ENCODE measurements at regions not wholly inside any gene's neighbourhood (a gene's known extent, or its start where the extent isn't known, plus 50 kb on each side); places are given as distances from the start of the nearest gene placed in this dataset.
"Not testable (repeated sequence)": the region's sequence is repeated elsewhere in the genome, so short reads cannot be mapped to it uniquely, and the experiment has no call there.

DNA sequence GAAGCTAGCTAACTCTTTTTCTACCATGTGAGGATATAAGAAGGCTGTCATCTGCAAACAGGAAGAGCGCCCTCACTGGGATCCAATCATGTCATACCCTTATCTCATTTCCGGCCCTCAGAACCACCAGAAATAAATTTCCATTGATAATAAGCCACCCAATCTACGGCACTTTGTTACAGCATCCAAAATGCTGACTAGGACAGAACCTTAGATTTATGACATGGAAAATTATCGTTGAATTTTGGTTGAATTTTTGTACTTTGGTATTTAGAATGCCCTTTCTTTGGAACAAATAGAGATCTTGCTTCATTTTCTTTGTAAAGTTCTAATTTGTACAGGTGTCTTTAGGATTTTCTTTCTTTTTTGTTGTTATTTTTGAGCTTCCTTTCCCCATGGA, 53.3 kb upstream of the CYLC2 start:
- no peak overlapping the region for H3K4me3 ChIP-seq (ENCODE audit: insufficient read length, low read depth)
- H3K36me3 ChIP-seq (ENCODE audit: insufficient read depth, insufficient read length, low read length), result no peaks in the 10 kb centered on the region
- no peaks in the 10 kb centered on the region for H3K4me1 ChIP-seq (ENCODE audit: insufficient read depth, insufficient read length)
- DNase-seq (ENCODE audit: low read depth, low spot score), result no peak
- H3K9ac ChIP-seq (ENCODE audit: insufficient read length, low read depth), result no peak overlapping the region
- TF ChIP-seq YY1 (IDR thresholded peaks at IDR 0.05; ENCODE audit: insufficient read depth, insufficient read length) (no peak), ZNF274 (IDR thresholded peaks at IDR 0.05; ENCODE audit: low read depth, low read length) (no peak), SUZ12 (IDR thresholded peaks at IDR 0.05; ENCODE audit: extremely low read depth, insufficient read depth, insufficient read length) (no peak)
- no peaks in the 10 kb centered on the region for H3K27me3 ChIP-seq (ENCODE audit: insufficient read depth, insufficient read length)
- H3K9me3 ChIP-seq (ENCODE audit: insufficient read depth, low read length), result no peaks in the 10 kb centered on the region

DNA sequence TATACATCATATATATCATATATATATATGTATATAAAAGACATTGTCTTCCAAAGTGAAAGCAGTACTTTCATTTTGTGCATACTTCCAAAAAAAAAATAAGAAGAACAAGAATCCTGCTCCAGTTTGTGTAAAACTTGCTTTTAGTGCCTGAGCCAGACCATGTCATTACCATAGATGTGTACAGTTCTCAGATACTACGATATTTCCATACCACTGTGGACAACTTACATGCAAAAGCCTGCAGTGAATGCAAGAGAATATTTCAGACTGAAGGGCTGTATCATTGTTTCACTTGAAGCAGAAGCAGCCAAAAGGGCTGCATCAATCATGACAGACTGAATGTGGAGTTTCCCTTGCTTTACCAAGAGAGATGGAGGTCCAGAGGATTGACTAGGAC, 72.6 kb upstream of the CYLC2 start:
- no peaks in the 10 kb centered on the region for H3K9me3 ChIP-seq (ENCODE audit: insufficient read depth, low read length)
- no peak overlapping the region for H3K9ac ChIP-seq (ENCODE audit: insufficient read length, low read depth)
- TF ChIP-seq YY1 (IDR thresholded peaks at IDR 0.05; ENCODE audit: insufficient read depth, insufficient read length) (no peak), ZNF274 (IDR thresholded peaks at IDR 0.05; ENCODE audit: low read depth, low read length) (no peak), SUZ12 (IDR thresholded peaks at IDR 0.05; ENCODE audit: extremely low read depth, insufficient read depth, insufficient read length) (no peak)
- no peaks in the 10 kb centered on the region for H3K36me3 ChIP-seq (ENCODE audit: insufficient read depth, insufficient read length, low read length)
- H3K4me1 ChIP-seq (ENCODE audit: insufficient read depth, insufficient read length), result no peaks in the 10 kb centered on the region
- no peak overlapping the region for H3K4me3 ChIP-seq (ENCODE audit: insufficient read length, low read depth)
- no peak for DNase-seq (ENCODE audit: low read depth, low spot score)
- H3K27me3 ChIP-seq (ENCODE audit: insufficient read depth, insufficient read length), result no peaks in the 10 kb centered on the region

DNA sequence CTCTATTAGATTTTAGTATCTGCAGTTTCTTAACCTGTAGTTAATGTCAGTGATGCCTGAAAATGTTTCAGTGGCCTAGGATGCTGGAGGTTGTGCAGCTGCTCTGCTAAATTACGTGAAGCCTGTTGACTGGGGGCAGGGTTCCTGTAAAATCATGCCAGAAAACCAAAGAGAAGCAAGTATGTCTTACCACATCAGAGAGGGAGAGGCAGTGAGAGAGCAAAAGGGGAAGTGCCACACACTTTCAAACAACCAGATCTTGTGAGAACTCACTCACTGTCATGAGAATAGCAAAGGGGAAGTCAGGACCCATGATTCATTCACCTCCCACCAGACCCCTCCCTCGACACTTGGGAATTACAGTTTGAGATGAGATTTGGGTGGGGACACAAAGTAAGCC, 83.9 kb upstream of the CYLC2 start:
- TF ChIP-seq SUZ12 (IDR thresholded peaks at IDR 0.05; ENCODE audit: extremely low read depth, insufficient read depth, insufficient read length) (no peak), YY1 (IDR thresholded peaks at IDR 0.05; ENCODE audit: insufficient read depth, insufficient read length) (no peak), ZNF274 (IDR thresholded peaks at IDR 0.05; ENCODE audit: low read depth, low read length) (no peak)
- Histone ChIP-seq H3K27me3 (ENCODE audit: insufficient read depth, insufficient read length) (no peaks in the 10 kb centered on the region), H3K36me3 (ENCODE audit: insufficient read depth, insufficient read length, low read length) (no peaks in the 10 kb centered on the region), H3K9ac (ENCODE audit: insufficient read length, low read depth) (no peak overlapping the region), H3K4me3 (ENCODE audit: insufficient read length, low read depth) (no peak overlapping the region), H3K4me1 (ENCODE audit: insufficient read depth, insufficient read length) (no peaks in the 10 kb centered on the region), H3K9me3 (ENCODE audit: insufficient read depth, low read length) (no peaks in the 10 kb centered on the region)
- no peak for DNase-seq (ENCODE audit: low read depth, low spot score)

DNA sequence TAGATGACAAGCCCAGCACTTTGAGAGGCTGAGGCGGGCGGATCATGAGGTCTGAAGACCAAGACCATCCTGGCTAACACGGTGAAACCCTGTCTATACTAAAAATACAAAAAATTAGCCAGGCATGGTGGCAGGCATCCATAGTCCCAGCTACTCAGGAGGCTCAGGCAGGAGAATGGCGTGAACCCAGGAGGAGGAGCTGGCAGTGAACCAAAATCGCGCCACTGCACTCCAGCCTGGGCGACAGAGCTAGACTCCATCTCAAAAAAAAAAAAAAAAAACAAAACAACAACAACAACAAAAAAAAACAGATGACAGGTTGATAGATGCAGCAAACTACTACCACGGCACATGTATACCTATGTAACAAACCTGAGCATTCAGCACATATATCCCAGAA, 89.3 kb upstream of the CYLC2 start:
- not testable (repeated sequence) for H3K4me3 ChIP-seq (ENCODE audit: insufficient read length, low read depth); DNase-seq (ENCODE audit: low read depth, low spot score); H3K27me3 ChIP-seq (ENCODE audit: insufficient read depth, insufficient read length)

DNA sequence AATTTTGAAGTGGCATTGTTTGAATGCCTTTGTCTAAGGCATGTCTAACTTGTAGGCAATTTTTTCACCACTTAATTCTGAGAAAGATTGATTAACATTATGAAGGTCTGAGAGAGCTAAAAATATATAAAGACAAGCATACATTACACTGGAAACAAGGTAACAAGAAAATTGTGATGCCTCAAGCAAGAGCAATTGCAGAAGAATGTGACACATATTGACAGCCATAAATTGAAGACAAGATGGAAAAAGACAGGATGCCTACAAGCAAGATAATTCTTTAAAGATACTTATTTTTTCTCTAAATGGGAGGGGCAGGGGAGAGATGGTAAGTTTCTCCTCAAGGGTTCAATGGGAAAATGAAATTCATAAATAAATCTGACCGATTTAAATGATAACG, 103.1 kb upstream of the CYLC2 start:
- no peaks in the 10 kb centered on the region for H3K4me1 ChIP-seq (ENCODE audit: insufficient read depth, insufficient read length)
- TF ChIP-seq SUZ12 (IDR thresholded peaks at IDR 0.05; ENCODE audit: extremely low read depth, insufficient read depth, insufficient read length) (no peak), ZNF274 (IDR thresholded peaks at IDR 0.05; ENCODE audit: low read depth, low read length) (no peak), YY1 (IDR thresholded peaks at IDR 0.05; ENCODE audit: insufficient read depth, insufficient read length) (no peak)
- no peak overlapping the region for H3K4me3 ChIP-seq (ENCODE audit: insufficient read length, low read depth)
- no peak overlapping the region for H3K9ac ChIP-seq (ENCODE audit: insufficient read length, low read depth)
- no peak for DNase-seq (ENCODE audit: low read depth, low spot score)
- H3K36me3 ChIP-seq (ENCODE audit: insufficient read depth, insufficient read length, low read length), result no peaks in the 10 kb centered on the region
- H3K9me3 ChIP-seq (ENCODE audit: insufficient read depth, low read length), result no peaks in the 10 kb centered on the region
- H3K27me3 ChIP-seq (ENCODE audit: insufficient read depth, insufficient read length), result no peaks in the 10 kb centered on the region

More for the DNA sequence above, 89.3 kb upstream of the CYLC2 start:
- H3K36me3 ChIP-seq (ENCODE audit: insufficient read depth, insufficient read length, low read length); H3K9me3 ChIP-seq (ENCODE audit: insufficient read depth, low read length); H3K4me1 ChIP-seq (ENCODE audit: insufficient read depth, insufficient read length); H3K9ac ChIP-seq (ENCODE audit: insufficient read length, low read depth): not testable (repeated sequence)

DNA sequence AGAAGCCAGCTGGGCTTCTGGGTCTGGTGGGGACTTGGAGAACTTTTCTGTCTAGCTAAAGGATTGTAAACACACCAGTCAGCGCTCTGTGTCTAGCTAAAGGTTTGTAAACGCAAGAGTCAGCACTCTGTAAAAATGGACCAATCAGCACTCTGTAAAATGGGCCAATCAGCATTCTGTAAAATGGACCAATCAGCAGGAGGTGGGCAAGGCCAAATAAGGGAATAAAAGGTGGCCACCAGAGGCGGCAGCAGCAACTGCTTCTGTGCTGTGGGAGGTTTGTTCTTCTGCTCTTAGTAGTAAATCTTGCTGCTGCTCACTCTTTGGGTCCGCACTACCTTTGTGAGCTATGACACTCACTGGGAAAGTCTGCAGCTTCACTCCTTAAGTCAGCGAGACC, 106.4 kb upstream of the CYLC2 start:
- H3K9me3 ChIP-seq (ENCODE audit: insufficient read depth, low read length); H3K36me3 ChIP-seq (ENCODE audit: insufficient read depth, insufficient read length, low read length); H3K4me1 ChIP-seq (ENCODE audit: insufficient read depth, insufficient read length); H3K27me3 ChIP-seq (ENCODE audit: insufficient read depth, insufficient read length); H3K4me3 ChIP-seq (ENCODE audit: insufficient read length, low read depth); DNase-seq (ENCODE audit: low read depth, low spot score); H3K9ac ChIP-seq (ENCODE audit: insufficient read length, low read depth): not testable (repeated sequence)

DNA sequence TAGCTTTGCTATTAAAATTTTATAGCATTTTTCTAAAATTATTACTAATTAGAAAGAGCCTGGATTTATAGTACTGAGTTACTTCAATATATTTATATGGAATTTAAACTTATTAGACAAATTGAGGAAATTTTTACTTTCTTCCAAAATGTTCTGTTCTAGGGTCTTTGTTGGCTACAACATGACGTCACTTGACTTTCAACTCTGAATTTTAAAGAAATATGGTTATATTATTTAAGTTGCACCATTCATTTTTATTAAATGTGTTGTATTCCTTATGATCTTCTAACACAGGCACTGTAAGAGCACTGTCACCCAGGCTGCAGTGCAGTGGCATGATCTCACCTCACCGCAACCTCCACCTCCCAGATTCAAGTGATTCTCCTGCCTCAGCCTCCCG, 119.4 kb upstream of the CYLC2 start:
- TF ChIP-seq YY1 (IDR thresholded peaks at IDR 0.05; ENCODE audit: insufficient read depth, insufficient read length), result no peak
- no peak for TF ChIP-seq SUZ12 (IDR thresholded peaks at IDR 0.05; ENCODE audit: extremely low read depth, insufficient read depth, insufficient read length)
- no peak for DNase-seq (ENCODE audit: low read depth, low spot score)
- Histone ChIP-seq H3K9me3 (ENCODE audit: insufficient read depth, low read length) (no peaks in the 10 kb centered on the region), H3K36me3 (ENCODE audit: insufficient read depth, insufficient read length, low read length) (no peaks in the 10 kb centered on the region), H3K27me3 (ENCODE audit: insufficient read depth, insufficient read length) (no peaks in the 10 kb centered on the region), H3K9ac (ENCODE audit: insufficient read length, low read depth) (no peak overlapping the region), H3K4me3 (ENCODE audit: insufficient read length, low read depth) (no peak overlapping the region), H3K4me1 (ENCODE audit: insufficient read depth, insufficient read length) (no peaks in the 10 kb centered on the region)

DNA sequence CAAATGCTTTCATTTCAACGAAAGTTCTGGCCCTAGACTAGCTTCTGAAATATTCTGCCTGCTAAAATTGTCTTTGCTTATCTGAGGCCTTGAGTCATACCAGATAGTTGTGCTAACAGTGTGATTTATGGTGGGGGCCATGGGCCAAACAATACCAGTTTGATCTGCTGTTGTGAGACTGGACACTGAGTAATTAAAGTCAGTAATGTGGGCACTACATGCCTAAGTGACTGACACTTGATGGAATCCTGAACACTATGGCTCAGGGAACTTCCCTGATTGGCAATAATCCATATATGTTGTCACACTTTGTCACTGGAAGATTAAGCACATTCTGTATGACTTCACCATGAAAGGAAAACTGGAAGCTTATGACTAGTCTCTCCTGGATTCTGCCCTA, 127.6 kb upstream of the CYLC2 start:
- Histone ChIP-seq H3K27me3 (ENCODE audit: insufficient read depth, insufficient read length) (no peaks in the 10 kb centered on the region), H3K36me3 (ENCODE audit: insufficient read depth, insufficient read length, low read length) (no peaks in the 10 kb centered on the region), H3K9me3 (ENCODE audit: insufficient read depth, low read length) (no peaks in the 10 kb centered on the region), H3K4me1 (ENCODE audit: insufficient read depth, insufficient read length) (no peaks in the 10 kb centered on the region), H3K9ac (ENCODE audit: insufficient read length, low read depth) (no peak overlapping the region), H3K4me3 (ENCODE audit: insufficient read length, low read depth) (no peak overlapping the region)
- DNase-seq (ENCODE audit: low read depth, low spot score), result no peak
- no peak for TF ChIP-seq SUZ12 (IDR thresholded peaks at IDR 0.05; ENCODE audit: extremely low read depth, insufficient read depth, insufficient read length)
- no peak for TF ChIP-seq YY1 (IDR thresholded peaks at IDR 0.05; ENCODE audit: insufficient read depth, insufficient read length)
- TF ChIP-seq ZNF274 (IDR thresholded peaks at IDR 0.05; ENCODE audit: low read depth, low read length), result no peak

Data from NT2/D1 (cell line).